CD4-positive, alpha-beta T cell (primary cell): ENCODE measurements at regions not wholly inside any gene's neighbourhood (a gene's known extent, or its start where the extent isn't known, plus 50 kb on each side); places are given as distances from the start of the nearest gene placed in this dataset.
"Not testable (repeated sequence)": the region's sequence is repeated elsewhere in the genome, so short reads cannot be mapped to it uniquely, and the experiment has no call there.

ENCODE experiments used
- ATAC-seq: fragments of 200-7000 bp; cut with Tn5 transposase; one replicate; pipeline ENCODE4 v1.10.0; 2022; ENCODE audit warnings: mild to moderate bottlenecking; ENCODE audit not compliant: poor library complexity
- CTCF ChIA-PET: fragments of 350-600 bp; sonication (Branson Sonifier 250); formaldehyde crosslinking; loops from one replicate; lab custom pipeline; 2021; ENCODE audit warnings: antibody characterized with exemption, inconsistent platforms; lab: Charles Lee
- POLR2A ChIA-PET: fragments of 350-600 bp; sonication (Branson Sonifier 250); formaldehyde crosslinking; loops from one replicate; lab custom pipeline; 2021; ENCODE audit warnings: antibody characterized with exemption, inconsistent platforms; lab: Charles Lee
- DNase-seq, 14 experiments: peaks; one replicate each; pipeline ENCODE4 v3.0.0-alpha.2; 2013 to 2020; ENCODE audit warnings: mixed read lengths in 2 of 14
- H3K27ac ChIP-seq, 2 donors: one replicate each; pipeline versions ENCODE4 v1.5.1 to v1.7.0; 2013; ENCODE audit warnings: low read length in 2 of 2, low read depth in 1 of 2, mild to moderate bottlenecking in 1 of 2
- H3K27me3 ChIP-seq, 2 experiments: 1 replicate in 1 of 2; 2 replicates in 1 of 2; pipeline versions ENCODE4 v1.6.1 to v1.7.0; 2013; ENCODE audit warnings: low read length in 2 of 2, control low read depth in 1 of 2, mild to moderate bottlenecking in 1 of 2, moderate library complexity in 1 of 2; ENCODE audit not compliant: insufficient read depth in 2 of 2, control insufficient read depth in 1 of 2
- H3K36me3 ChIP-seq: one replicate; pipeline ENCODE4 v1.6.1; 2013; ENCODE audit warnings: low read length, control low read depth; ENCODE audit not compliant: insufficient read depth
- H3K4me1 ChIP-seq: one replicate; pipeline ENCODE4 v1.6.1; 2013; ENCODE audit warnings: low read length, control low read depth; ENCODE audit not compliant: insufficient read depth
- H3K4me3 ChIP-seq: one replicate; pipeline ENCODE4 v1.5.1; 2013; ENCODE audit warnings: mild to moderate bottlenecking, low read length, moderate library complexity
- H3K9me3 ChIP-seq, 2 experiments: 1 replicate in 1 of 2; 2 replicates in 1 of 2; pipeline versions ENCODE4 v1.6.1 to v1.7.0; 2013; ENCODE audit warnings: low read length in 2 of 2, mild to moderate bottlenecking in 2 of 2, control low read depth in 1 of 2, moderate library complexity in 1 of 2; ENCODE audit not compliant: control insufficient read depth in 1 of 2, insufficient read depth in 1 of 2
- H3K27ac Mint-ChIP-seq: one replicate; pipeline ENCODE4 v1.8.0; 2020; ENCODE audit warnings: mixed read lengths
- H3K27me3 Mint-ChIP-seq: one replicate; pipeline ENCODE4 v1.8.0; 2021; ENCODE audit warnings: mixed read lengths
- H3K36me3 Mint-ChIP-seq: one replicate; pipeline ENCODE4 v1.8.0; 2021; ENCODE audit warnings: low read depth, mixed read lengths
- H3K4me1 Mint-ChIP-seq: one replicate; pipeline ENCODE4 v1.8.0; 2021; ENCODE audit warnings: low read depth, mixed read lengths
- H3K4me3 Mint-ChIP-seq: one replicate; pipeline ENCODE4 v1.8.0; 2020; ENCODE audit warnings: mild to moderate bottlenecking, mixed read lengths
- H3K9me3 Mint-ChIP-seq: one replicate; pipeline ENCODE4 v1.8.0; 2020; ENCODE audit warnings: mixed read lengths
- intact Hi-C, 2 experiments: fragments of 100-400 bp; cut with DNase I in 1 of 2; cut with micrococcal nuclease in 1 of 2; formaldehyde crosslinking; loops; one replicate each; pipeline versions ENCODE4 v1.15.1 to v1.9.0; 2023 to 2025; cut with DNase I, micrococcal nuclease
- TF ChIP-seq, protein P1 (sequence below): fragments of 200-600 bp; IDR thresholded peaks from one replicate; pipeline ENCODE4 v1.8.0; 2022; ENCODE audit warnings: antibody characterized with exemption, mild to moderate bottlenecking

DNA sequence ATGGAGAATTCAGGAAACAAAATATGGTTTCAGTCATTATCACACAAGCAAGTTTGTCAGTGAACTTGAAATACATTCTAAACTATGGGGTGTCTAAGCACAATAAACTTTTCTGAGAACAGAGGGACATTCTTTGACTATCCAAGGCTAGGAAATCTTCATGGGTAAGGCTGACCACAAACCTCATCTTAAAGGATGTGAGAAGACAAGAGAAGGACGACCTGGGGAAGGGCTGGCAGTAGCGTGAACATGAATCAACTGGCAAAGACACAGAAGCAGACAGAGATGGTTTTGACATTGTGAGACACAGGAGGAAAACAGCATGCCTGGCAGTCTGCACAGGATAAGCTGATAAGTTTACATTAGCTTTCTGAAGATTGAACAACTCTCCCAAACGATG is 752.4 kb upstream of the SLC8A1 start:
- Mint-ChIP-seq H3K4me3 (no peak overlapping the region), H3K4me1 (no peaks in the 10 kb centered on the region), H3K36me3 (no peaks in the 10 kb centered on the region), H3K9me3 (no peaks in the 10 kb centered on the region), H3K27ac (no peak overlapping the region), H3K27me3 (no peaks in the 10 kb centered on the region)
- Histone ChIP-seq H3K27me3 (no peaks in the 10 kb centered on the region), H3K36me3 (no peaks in the 10 kb centered on the region), H3K4me1 (no peaks in the 10 kb centered on the region), H3K4me3 (no peak overlapping the region), H3K9me3 (no peaks in the 10 kb centered on the region), H3K27ac (no peak overlapping the region)
- intact Hi-C loops = no loop called here
- TF ChIP-seq, protein P1, sequence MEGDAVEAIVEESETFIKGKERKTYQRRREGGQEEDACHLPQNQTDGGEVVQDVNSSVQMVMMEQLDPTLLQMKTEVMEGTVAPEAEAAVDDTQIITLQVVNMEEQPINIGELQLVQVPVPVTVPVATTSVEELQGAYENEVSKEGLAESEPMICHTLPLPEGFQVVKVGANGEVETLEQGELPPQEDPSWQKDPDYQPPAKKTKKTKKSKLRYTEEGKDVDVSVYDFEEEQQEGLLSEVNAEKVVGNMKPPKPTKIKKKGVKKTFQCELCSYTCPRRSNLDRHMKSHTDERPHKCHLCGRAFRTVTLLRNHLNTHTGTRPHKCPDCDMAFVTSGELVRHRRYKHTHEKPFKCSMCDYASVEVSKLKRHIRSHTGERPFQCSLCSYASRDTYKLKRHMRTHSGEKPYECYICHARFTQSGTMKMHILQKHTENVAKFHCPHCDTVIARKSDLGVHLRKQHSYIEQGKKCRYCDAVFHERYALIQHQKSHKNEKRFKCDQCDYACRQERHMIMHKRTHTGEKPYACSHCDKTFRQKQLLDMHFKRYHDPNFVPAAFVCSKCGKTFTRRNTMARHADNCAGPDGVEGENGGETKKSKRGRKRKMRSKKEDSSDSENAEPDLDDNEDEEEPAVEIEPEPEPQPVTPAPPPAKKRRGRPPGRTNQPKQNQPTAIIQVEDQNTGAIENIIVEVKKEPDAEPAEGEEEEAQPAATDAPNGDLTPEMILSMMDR = no peak
- ChIA-PET POLR2A (no interaction called here), CTCF (no interaction called here)
- no peak for DNase-seq
- ATAC-seq = no peak

DNA sequence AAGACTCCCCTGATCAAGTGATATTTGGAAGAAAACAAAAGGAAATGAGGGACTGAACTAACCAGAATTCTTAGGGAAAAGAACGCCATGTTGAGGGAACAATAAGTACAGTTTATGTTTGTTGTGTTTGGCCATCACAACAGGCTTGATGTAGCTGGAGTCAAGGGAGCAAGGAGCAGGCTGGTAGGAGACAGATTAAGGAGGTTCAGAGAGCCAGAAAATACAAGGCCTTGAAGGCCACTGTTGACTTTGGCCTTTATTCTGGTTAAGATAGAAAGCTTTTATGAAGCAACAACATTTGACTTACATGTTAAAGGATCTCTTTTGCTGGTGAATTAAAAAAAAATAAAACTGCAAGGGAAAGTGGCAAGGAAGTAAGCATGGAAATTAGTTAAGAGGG is 754.1 kb upstream of the SLC8A1 start:
- ChIA-PET POLR2A (no interaction called here), CTCF (no interaction called here)
- H3K27ac ChIP-seq = no peak overlapping the region
- no peaks in the 10 kb centered on the region for H3K36me3 ChIP-seq
- TF ChIP-seq, protein P1 = no peak
- H3K27me3 ChIP-seq = no peaks in the 10 kb centered on the region
- intact Hi-C loops = no loop called here
- no peak for DNase-seq
- H3K4me3 ChIP-seq = no peak overlapping the region
- H3K9me3 ChIP-seq = no peaks in the 10 kb centered on the region
- Mint-ChIP-seq H3K27ac (no peak overlapping the region), H3K4me3 (no peak overlapping the region), H3K27me3 (no peaks in the 10 kb centered on the region), H3K36me3 (no peaks in the 10 kb centered on the region), H3K9me3 (no peaks in the 10 kb centered on the region), H3K4me1 (no peaks in the 10 kb centered on the region)
- ATAC-seq = no peak
- H3K4me1 ChIP-seq = no peaks in the 10 kb centered on the region

DNA sequence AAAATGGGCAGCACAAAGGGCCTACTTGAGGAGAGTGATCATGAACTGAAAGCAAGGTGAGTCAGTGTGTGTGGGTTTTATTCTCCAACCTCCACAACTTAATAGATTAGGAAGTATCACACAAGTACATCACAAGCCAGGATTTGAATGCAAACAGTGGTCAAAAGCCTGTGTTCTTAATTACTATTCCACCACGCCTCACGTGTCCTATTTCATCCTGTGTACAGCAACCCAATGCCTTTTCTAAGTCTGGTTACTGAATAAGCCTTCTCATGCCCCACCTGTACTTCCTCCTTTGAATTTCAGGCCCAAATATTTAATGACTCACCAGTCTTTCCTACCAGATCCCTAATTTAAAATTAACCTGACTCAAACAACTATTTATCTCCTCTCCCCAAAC is 755.7 kb upstream of the SLC8A1 start:
- TF ChIP-seq, protein P1 = no peak
- Mint-ChIP-seq H3K9me3 (no peaks in the 10 kb centered on the region), H3K4me3 (no peak overlapping the region), H3K4me1 (no peaks in the 10 kb centered on the region), H3K27me3 (no peaks in the 10 kb centered on the region), H3K27ac (no peak overlapping the region), H3K36me3 (no peaks in the 10 kb centered on the region)
- DNase-seq (no peak), ATAC-seq (no peak)
- no peak overlapping the region for H3K27ac ChIP-seq
- H3K36me3 ChIP-seq = no peaks in the 10 kb centered on the region
- no peak overlapping the region for H3K4me3 ChIP-seq
- no peaks in the 10 kb centered on the region for H3K4me1 ChIP-seq
- no peaks in the 10 kb centered on the region for H3K27me3 ChIP-seq
- intact Hi-C loops = no loop called here
- CTCF ChIA-PET = no interaction called here
- POLR2A ChIA-PET = no interaction called here
- no peaks in the 10 kb centered on the region for H3K9me3 ChIP-seq

- not testable (repeated sequence) for H3K36me3 Mint-ChIP-seq, H3K4me1 Mint-ChIP-seq
Measured at GRCh38 chr2:41210030-41210429, 758.1 kb upstream of the SLC8A1 start.

More at GRCh38 chr2:41210030-41210429, 758.1 kb upstream of the SLC8A1 start:
- H3K27me3 ChIP-seq, H3K4me3 ChIP-seq, CTCF ChIA-PET, H3K4me3 Mint-ChIP-seq, H3K9me3 ChIP-seq, H3K36me3 ChIP-seq, H3K27ac Mint-ChIP-seq, ATAC-seq, H3K9me3 Mint-ChIP-seq, H3K27me3 Mint-ChIP-seq, H3K27ac ChIP-seq, H3K4me1 ChIP-seq, POLR2A ChIA-PET, DNase-seq, intact Hi-C loops: not testable (repeated sequence)
